HG02571 (cell line): ENCODE measurements at regions not wholly inside any gene's neighbourhood (a gene's known extent, or its start where the extent isn't known, plus 50 kb on each side); places are given as distances from the start of the nearest gene placed in this dataset.
"Not testable (repeated sequence)": the region's sequence is repeated elsewhere in the genome, so short reads cannot be mapped to it uniquely, and the experiment has no call there.

Source experiments
- ATAC-seq: cut with Tn5 transposase; IDR thresholded peaks from one replicate; pipeline ENCODE4 v1.9.1; 2021; ENCODE audit warnings: mild to moderate bottlenecking, moderate library complexity; ENCODE audit not compliant: unreplicated experiment

GRCh38 chr17:70564006-70564620 lies 394.8 kb downstream of the KCNJ2 start:
- no peak for ATAC-seq

GRCh38 chr17:70569128-70569527 lies 399.8 kb downstream of the KCNJ2 start:
- no peak for ATAC-seq

- no peak for ATAC-seq
Measured at GRCh38 chr17:70577456-70577855, 408.1 kb downstream of the KCNJ2 start.

- no peak for ATAC-seq
Measured at GRCh38 chr17:70581459-70581858, 412.1 kb downstream of the KCNJ2 start.

- ATAC-seq: no peak
Measured at GRCh38 chr17:70582777-70583176, 413.4 kb downstream of the KCNJ2 start.

GRCh38 chr17:70584255-70584654 lies 414.9 kb downstream of the KCNJ2 start:
- ATAC-seq: no peak

GRCh38 chr17:70588003-70588402 lies 418.7 kb downstream of the KCNJ2 start:
- ATAC-seq: no peak

- no peak for ATAC-seq
Measured at GRCh38 chr17:70597774-70598173, 428.4 kb downstream of the KCNJ2 start.

GRCh38 chr17:70599198-70599597 lies 429.9 kb downstream of the KCNJ2 start:
- no peak for ATAC-seq

- not testable (repeated sequence) for ATAC-seq
Measured at GRCh38 chr17:70599945-70600344, 430.6 kb downstream of the KCNJ2 start.

GRCh38 chr17:70603226-70603625 lies 433.9 kb downstream of the KCNJ2 start:
- ATAC-seq: no peak

GRCh38 chr17:70604854-70605253 lies 435.5 kb downstream of the KCNJ2 start:
- no peak for ATAC-seq

GRCh38 chr17:70606086-70606485 lies 436.8 kb downstream of the KCNJ2 start:
- no peak for ATAC-seq

- no peak for ATAC-seq
Measured at GRCh38 chr17:70608193-70608592, 438.9 kb downstream of the KCNJ2 start.

- no peak for ATAC-seq
Measured at GRCh38 chr17:70608957-70609356, 439.6 kb downstream of the KCNJ2 start.

- ATAC-seq: no peak
Measured at GRCh38 chr17:70609566-70609965, 440.2 kb downstream of the KCNJ2 start.

GRCh38 chr17:70610161-70610560 lies 440.8 kb downstream of the KCNJ2 start:
- no peak for ATAC-seq

GRCh38 chr17:70613681-70614080 lies 444.3 kb downstream of the KCNJ2 start:
- no peak for ATAC-seq

- ATAC-seq: no peak
Measured at GRCh38 chr17:70615831-70616230, 446.5 kb downstream of the KCNJ2 start.

GRCh38 chr17:70618641-70619040 lies 449.3 kb downstream of the KCNJ2 start:
- no peak for ATAC-seq

- ATAC-seq: no peak
Measured at GRCh38 chr17:70621566-70621965, 452.2 kb downstream of the KCNJ2 start.

- no peak for ATAC-seq
Measured at GRCh38 chr17:70622368-70623260, 453.3 kb downstream of the KCNJ2 start.
